ENCODE measurements at regions not wholly inside any gene's neighbourhood (a gene's known extent, or its start where the extent isn't known, plus 50 kb on each side); places are given as distances from the start of the nearest gene placed in this dataset.
A peak's percentile ranks its signal among the peaks of the same experiment; 100 is the strongest.

DNA sequence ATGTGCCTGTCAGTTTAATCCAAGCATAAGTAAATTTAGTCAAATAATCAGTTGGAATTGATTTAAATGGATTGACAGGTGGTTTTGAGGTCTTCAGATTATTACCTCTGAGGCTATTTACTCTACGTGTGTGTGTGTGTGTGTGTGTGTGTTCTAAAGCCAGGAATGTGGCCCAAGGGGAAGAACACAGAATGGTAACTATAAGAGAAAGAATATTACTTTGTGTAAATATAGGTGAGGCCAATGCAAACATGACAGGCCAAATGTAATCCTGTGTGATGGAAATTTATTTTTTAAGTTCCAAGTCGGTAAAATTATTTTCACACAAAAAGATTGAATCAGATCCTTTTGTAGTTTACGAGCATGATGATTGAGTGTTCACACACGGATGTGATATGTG lies 390.0 kb downstream of the PLK2 start:
- DNase-seq (ENCODE audit: low read depth), result no peak

DNA sequence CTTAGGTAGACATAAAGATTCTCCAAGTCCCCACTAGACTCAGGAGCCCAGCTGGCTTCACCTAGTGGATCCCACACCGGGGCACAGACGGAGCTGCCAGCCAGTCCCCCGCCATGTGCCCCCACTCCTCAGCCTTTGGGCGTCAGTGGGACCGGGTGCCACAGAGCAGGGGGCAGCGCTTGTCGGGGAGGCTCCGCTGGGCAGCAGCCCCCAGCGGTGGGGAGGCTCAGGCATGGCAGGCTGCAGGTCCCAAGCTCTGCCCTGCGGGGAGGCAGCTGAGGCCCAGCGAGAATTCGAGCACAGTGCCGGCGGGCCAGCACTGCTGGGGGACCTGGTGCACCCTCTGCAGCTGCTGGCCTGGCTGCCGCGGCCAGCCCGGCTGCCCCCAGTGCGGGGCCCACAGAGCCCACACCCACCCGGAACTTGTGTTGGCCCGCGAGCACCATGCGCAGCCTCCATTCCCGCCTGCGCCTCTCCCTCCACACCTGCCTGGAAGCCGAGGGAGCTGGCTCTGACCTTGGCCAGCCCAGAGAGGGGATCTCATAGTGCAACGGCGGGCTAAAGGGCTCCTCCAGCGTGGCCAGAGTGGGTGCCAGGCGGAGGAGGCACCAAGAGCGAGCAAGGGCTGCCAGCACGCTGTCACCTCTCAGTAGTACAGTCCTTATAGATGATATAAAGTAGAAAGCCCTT lies 390.7 kb downstream of the PLK2 start:
- no peak for DNase-seq (ENCODE audit: low read depth)

DNA sequence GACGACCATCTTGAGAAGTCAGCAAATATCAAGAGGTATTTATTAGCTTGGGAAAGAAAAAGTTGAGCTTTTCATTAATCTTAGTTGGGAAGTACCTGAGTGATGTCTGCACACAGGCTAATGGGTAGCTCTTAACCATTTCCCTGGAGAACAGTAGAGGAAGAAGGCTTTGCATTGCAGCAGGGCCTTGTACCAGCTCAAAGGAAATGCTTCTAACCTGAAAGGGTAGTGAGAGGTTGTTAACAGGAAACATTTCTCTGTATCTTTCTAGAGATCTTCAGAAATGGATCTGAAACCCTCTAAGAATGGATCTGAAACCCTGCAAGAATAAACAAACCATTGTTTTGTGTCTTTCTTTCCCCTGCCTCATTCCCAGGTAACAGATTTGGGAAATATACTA lies 393.3 kb downstream of the PLK2 start:
- DNase-seq (ENCODE audit: low read depth), result no peak

DNA sequence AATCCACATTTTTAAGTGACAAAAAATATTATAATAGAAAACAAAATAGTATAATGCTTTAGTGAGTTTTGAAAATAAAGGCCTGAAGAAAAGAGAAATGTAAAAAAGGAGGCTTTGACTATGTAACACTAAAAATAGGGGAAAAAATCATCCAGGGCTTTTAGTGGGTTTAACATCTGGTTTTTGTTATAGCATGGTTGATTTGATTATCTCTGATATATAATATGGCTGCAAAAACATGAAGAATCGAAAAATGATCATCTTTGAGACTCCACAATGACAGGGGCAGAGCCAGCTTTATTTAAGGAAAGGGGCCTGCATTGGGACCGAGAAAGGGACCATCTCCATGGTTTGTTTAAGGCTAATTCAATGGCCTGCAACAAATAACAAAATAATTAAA lies 393.8 kb downstream of the PLK2 start:
- no peak for DNase-seq (ENCODE audit: low read depth)

DNA sequence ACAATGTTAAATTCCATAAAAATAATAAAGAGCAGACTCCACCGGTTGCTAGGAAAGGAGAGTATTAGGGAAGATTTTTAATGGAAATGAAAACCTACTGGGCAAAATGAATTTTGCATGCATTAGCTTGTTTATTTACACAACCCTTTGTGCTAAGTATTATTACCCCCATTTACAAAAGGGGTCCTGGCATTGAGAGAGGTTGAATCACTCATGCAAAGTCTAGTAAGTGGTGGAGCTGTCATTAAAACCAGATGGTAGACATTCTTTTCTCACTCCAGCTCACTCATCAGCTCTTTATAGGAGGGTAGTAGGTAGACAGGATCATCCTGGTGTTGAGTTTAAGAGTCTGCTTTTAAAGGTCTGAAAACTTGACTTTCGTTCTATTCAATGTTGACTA lies 395.1 kb downstream of the PLK2 start:
- no peak for DNase-seq (ENCODE audit: low read depth)

DNA sequence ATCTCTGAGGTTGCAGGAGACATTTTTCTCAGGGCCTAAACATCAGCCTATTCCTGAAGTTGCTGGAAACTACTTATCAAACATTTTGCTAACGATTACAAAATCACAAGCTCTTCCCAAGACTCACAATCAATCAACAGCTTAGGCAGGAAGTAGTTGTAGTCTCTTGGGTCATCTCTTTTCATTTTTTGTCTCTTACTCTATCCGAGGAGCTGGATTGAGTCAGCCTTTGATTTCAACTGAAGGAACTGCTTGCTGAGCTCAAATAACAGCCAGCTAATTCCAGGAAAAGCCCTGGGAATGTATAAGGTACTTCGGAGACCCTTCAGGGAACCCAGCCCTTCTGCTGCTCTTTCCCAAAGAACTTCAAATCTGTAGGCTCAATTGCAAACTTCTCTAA lies 398.9 kb downstream of the PLK2 start:
- DNase-seq (ENCODE audit: low read depth), result peak; percentile 39

DNA sequence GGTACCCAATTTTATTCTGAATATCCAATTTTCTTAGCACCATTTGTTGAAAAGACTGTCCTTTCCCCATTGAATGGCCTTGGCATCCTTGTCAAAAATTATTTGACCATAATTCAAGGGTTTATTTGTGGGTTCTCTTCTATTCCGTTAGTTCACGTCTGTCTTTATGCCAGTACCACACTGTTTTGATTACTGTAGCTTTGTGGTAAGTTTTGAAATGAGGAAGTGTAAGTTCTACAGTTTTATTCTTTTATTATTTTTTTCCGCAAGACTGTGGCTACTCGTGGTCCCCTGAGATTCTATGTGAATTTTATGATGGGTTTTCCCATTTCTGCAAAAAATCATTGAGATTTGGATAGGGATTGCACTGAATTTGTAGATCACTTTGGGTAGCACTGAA lies 402.6 kb downstream of the PLK2 start:
- DNase-seq (ENCODE audit: low read depth), result no peak

DNA sequence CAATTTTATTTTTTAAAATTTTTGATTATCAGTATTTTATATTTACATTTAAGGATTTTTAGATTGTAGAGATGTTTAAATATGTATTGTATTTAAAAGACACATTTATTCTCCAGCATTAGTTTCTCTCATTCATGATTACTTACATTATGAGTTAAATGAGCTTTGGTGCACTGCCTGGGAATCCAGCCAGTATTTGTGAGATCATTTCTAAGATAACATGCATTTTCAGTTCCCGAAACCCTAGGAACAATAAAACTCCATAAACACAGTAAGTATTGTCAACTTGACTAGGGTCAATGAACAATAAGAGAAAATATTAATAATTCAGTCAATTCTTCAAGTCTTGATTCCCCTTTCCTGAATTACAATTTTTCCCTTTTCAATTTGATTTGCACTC lies 403.3 kb downstream of the PLK2 start:
- DNase-seq (ENCODE audit: low read depth), result peak; percentile 17

DNA sequence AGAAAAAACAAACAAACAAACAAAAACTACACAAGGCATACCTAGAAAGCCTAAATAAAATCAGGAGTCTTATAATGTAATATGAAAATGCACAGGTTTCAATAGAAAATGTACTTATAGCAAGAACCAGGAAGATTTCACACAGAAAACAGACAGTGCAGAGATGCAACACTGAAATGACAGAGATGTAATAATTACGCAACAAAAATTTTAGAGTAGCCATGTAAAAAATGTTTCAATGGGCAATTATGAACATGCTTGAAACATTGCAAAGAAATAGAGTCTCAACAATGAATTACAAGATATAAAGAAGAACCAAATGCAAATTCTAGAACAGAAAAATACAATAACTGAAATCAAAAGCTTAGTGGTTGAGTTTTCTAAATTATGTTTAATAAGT lies 405.9 kb downstream of the PLK2 start:
- DNase-seq (ENCODE audit: low read depth), result no peak

DNA sequence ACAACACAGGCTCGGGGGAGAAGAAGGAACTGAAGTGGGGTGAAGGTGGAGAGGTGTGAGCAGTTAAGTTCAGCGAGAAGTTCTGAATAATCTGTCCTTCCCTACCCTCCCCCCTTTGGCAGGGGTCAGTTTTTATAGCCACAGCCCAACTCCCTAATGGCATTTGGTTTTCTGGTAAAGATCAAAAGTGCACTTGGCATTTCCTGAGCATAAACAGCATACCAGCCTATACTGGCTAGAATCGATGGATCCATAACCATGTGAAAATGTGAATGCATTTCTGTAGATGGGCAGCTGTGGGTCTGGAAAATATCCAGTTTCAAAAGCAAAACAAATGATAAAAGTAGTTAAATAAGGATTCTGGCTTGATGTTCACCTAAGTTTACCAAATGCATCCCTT lies 410.9 kb downstream of the PLK2 start:
- DNase-seq (ENCODE audit: low read depth), result no peak

DNA sequence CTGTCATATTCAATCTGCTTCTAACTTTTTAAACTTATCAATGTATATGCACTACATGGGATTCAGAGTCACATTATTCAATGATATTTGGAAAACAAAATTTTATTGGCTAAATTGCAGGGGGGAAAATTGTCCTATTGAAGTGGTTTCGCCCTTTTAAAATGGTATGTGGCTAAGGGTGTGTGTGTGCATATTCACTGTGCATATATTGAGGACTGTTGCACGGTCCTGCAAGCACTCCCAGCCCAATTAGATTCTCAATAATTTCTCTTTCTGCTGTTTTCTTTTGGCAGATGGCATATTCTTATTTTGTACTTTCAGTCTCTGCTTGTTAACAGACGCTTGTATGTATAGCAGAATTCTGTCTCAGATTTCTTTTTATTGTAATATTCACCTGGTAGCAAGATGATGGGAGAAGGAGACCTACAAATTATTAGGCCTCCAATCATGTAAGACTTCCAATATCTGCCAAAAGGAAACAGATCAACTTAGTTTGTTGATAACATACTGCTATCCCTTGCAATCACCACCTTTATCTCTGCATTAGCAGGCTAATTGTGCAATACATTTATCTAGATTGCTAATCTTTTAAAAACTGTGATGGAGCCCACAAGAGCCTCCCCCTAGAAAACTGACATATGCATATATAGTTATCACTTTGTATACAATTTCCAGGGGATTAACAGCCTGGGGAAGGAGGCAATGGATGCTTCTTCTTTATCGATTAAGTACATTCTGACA lies 411.5 kb downstream of the PLK2 start:
- DNase-seq (ENCODE audit: low read depth), result no peak

DNA sequence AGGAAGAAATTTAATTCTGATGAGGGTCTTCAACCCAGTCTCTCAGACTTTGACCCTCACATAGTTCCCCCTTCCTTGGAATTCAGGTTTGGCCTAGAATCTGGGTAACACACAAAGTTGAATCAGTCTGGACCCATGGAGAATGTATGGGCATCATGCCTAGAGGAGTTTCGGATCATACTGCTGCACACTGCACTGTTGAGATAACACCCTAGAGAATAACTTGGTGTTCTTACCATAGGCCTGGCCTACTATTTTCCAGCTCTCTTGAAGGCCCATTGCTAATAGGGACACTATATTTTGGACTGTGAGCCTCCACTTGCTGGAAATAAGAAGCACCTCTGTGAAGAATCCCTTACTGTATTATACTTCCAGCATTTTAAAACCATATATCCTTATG lies 413.5 kb downstream of the PLK2 start:
- no peak for DNase-seq (ENCODE audit: low read depth)

DNA sequence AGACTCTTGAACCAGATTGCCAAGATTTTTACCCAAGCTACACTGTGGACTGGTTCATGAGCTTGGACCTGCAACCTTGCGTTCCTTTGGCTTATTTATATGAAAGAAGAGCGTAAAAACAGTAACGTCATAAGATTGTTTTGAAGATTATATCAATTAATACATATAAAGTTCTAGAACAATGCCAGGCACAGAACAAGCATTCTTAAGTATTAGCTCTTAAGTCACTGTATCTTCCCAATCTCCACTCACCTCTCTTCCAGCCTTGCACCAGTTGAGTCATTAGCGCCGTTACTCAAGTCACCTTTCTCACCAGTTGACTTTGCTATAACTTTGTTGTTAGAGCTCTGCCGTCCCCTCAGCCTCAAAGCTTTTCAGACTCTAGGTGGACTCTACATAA lies 415.7 kb downstream of the PLK2 start:
- DNase-seq (ENCODE audit: low read depth), result no peak

DNA sequence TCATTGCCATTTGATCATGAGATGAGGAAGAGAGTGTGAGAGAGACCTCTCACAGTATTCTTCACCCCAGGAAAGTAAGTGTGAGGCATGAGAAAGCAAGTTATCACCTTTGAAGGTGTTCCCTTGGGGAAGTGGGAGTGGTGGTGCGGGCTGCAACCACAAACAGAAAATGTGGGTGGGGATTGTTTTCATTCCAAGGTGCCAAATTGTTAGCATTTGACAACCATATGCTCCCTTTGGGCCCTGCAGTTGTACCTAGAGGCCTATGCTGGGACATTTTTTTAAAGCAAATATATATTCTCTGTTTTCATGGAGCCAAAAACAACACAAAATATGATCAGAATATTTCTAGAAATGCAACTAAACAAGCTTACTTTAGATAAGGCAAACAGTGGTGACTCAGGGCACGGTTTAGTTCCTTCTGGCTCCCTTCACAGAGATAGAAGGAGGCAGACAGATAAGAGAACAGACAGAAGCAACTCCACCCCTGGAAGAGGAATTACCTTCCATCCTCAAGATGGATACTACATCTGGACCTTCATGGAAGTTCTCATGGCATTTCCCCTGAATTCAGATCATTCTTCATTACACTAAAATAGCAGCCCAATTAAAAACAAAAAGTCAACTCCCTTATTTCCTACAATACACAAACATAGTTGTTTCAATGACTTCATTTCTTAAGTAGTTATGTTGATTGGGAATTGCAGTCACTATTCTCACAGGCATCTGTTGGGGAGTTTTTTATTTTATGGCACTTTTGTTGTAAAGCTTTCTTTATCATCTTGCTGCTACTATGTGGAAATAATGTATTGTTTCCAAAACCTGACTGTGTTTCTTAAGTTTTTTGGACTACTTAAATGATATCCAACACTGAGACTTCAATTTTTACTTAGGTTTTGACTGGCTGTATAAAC lies 416.6 kb downstream of the PLK2 start:
- DNase-seq (ENCODE audit: low read depth), result no peak

DNA sequence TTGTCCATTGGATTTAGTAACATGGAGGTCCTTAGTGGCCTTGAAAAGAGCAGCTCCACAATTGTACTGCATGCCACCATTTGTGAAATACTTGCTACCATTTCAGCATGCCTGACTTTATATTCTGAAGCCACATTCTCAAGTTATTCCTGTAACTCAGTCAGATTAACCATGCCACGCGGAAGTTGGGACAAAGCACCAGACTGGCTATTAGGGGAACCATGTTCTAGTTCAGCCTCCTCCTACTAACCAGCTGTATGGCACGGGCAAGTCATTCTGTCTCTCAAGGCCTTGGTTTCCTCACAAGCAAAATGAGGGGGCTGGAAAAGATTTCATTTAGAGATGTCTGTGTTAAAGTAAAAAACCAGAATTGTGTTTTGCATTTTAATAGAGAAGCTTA lies 418.0 kb downstream of the PLK2 start:
- DNase-seq (ENCODE audit: low read depth), result no peak

DNA sequence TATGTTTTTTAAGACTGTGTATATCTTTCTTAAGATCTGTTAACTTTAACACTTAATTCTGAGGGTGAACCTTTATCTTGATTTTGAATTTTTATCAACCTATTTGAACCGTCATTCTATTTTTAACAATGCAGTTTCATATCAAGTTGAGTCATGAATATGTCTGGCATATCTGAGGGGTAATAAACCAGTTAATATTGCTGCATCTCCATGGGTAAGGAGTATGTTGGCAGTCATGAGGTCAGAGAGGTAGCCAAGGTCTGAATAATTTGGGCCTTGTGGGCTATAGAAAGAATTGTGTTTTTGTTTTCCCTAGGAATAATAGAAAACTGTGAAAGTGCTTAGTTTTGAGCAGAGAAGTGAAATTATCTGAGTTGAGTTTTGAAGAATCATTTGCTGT lies 419.0 kb downstream of the PLK2 start:
- DNase-seq (ENCODE audit: low read depth), result no peak

DNA sequence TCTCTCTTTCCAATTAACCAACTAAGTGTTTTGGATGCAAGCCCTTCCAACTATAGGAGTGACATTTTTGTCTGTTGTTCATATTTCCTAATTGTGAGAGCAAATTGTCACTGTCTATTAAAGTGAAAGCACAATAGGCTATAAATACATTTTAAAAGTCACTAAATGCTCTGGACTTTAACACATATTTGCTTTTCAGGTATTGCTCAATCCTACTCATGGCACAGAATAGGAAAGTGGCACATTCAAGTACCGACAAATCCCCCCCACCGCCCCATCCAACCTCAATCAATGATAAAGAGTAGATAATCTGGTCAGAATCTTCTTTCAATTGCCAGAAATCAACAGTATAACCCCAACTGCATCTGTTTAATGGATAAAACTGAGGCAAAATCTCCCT lies 419.8 kb downstream of the PLK2 start:
- no peak for DNase-seq (ENCODE audit: low read depth)

DNA sequence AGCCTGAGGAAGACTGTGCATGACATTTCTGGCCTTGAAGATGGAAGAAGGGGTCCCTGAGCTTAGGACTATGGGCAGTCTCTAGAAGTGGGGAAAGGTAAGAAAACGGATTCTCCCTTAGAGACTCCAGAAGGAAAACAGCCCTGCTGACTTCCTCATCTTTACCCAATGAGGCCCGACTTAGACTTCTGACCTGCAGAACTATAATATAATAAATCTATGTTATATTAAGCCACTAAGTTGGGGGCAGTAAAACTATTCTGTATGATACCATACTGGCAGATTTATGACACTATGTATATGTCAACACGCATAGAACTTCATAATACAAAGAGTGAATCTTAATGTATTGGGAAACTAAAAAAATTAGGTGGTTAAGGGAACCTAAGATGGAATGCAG lies 422.0 kb downstream of the PLK2 start:
- DNase-seq (ENCODE audit: low read depth), result no peak

DNA sequence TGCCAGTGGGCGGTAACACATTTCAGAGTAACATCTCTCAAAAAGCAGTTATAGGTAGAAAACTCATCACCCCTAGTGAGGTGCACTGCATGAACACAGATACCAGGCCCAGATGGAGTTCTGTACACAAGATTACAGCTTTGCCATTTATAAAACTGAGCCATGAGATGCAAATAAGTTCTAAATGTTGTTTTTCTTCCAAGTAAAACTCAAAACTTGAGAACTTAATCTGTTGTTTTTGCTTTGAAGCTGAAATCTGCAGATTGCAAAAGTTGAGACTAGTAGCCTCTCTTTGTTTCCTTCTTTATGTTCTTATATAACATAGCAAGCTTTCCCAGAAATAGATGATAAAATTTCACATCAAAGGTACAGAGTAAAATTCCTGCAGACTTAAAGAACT lies 434.1 kb downstream of the PLK2 start:
- no peak for DNase-seq (ENCODE audit: low read depth)

DNA sequence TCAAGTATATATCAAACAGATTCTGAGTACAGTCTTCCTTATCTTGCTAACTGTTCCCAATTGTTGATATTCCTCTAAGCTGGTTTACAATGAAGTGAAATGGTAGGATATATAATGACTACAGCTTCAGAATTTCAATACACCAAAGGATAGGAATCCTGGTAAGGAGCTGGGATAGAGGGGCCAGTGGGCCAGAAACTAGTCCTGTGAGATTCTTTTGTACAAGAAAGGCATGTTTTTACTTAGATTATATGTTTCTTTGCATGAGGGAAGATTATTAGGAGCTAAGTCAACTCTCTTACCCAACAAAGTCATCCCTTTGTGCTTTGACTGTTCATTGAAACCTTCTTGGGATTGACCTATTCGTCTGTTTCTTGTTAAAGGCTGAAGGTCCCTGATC lies 435.7 kb downstream of the PLK2 start:
- no peak for DNase-seq (ENCODE audit: low read depth)

DNA sequence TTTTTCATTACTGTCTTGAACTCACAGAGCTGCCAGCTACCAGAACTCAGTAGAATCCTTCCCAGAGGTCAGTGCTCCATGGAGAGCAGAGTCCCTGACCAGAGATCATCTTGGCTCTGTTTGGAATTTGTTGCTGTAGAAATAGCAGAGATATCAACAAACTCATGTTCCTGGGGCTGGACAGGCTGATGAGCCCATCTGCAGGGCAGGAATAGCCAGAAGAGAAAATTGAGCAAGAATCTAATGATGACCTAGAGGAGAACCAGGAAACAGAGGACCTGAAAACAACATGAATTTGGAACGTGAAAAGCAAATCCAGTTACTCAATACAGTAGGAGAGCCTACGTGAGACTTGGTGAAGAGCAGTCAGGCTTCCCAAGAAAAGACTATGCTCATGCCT lies 437.8 kb downstream of the PLK2 start:
- no peak for DNase-seq (ENCODE audit: low read depth)

DNA sequence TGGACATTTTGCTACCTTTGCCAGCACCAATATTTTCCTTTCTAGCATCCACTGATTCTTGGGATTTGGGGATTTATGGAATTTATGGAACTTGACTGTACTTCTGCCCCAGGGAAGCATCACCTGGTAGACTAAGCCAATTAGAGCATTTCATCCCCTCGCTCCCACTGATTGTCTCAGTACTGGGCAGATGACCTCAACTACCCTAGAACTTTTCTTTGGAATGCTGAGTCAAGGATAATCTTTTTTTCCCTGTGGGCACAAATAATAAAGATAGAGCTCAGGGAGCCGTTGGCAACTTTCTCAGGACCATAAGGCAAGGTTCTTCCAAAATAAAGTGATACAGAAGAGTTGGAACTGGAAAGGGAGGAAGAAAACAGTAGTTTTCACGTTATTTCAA lies 438.4 kb downstream of the PLK2 start:
- DNase-seq (ENCODE audit: low read depth), result no peak

DNA sequence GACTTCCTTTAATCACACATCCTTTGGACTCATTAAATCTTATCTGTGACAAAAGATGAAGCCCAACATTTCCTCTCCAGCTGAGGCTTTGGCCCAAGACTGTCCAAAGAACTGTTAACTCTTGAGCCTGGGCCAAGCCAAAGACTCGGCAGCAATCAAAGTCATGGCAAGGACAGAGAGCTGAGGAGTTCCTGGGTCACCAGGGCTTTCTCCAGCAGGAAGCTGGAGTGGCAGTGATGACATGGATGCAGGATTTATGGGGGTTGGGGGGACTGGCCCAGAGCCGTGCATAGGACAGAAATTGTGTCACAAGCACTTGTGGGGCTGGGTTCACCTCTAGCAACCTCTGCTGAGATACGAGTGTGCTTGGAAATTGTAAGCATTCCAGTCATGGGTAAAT lies 440.3 kb downstream of the PLK2 start:
- DNase-seq (ENCODE audit: low read depth), result no peak

All from ELR (cell line).